ENCODE measurements at regions not wholly inside any gene's neighbourhood (a gene's known extent, or its start where the extent isn't known, plus 50 kb on each side); places are given as distances from the start of the nearest gene placed in this dataset.

DNA sequence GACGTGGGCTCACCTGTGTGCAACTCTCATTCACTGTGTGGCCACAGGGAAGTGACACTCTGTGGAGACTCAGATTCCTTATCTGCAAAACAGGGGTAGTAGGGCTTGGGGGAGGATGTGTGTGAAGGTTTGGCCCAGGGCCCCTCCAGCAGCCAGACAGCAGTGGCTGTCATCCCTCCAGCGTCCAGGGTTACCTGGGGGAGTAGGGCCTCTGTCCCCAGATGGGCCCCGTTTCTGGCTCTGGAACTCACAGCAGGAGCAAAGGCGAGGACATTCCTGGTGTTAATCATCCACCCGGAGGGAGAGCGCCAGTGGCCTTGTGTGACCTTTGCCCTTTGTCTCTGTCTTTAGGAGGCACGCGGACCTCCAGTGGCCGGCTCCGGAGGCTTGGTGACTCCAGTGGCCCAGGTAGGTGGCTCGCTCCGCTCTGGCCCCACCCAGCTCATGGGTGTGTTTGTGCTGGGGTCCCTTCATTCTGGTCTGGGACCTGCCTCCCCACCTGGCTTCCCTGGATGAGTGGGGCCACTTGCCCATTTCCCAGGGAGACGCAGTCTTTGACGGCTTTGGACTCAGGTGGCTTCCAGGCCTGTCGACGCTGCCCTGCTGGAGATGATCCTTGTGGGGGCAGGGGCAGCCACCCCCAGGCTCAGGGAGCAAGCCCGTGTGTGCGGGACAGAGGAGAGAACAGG is 166.2 kb downstream of the SEC14L1 start:
- TF ChIP-seq RAD21 (IDR thresholded peaks at IDR 0.05): peak in 1 of 2 donors; percentile 51
- TF ChIP-seq SP1 (IDR thresholded peaks at IDR 0.05): peak; percentile 91
- peak; percentile 85 to 88 for TF ChIP-seq HNF4A (conservative IDR thresholded peaks at IDR 0.05)
- TF ChIP-seq, protein P1, sequence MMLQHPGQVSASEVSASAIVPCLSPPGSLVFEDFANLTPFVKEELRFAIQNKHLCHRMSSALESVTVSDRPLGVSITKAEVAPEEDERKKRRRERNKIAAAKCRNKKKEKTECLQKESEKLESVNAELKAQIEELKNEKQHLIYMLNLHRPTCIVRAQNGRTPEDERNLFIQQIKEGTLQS (IDR thresholded peaks at IDR 0.05): no peak
- TF ChIP-seq, protein P2, sequence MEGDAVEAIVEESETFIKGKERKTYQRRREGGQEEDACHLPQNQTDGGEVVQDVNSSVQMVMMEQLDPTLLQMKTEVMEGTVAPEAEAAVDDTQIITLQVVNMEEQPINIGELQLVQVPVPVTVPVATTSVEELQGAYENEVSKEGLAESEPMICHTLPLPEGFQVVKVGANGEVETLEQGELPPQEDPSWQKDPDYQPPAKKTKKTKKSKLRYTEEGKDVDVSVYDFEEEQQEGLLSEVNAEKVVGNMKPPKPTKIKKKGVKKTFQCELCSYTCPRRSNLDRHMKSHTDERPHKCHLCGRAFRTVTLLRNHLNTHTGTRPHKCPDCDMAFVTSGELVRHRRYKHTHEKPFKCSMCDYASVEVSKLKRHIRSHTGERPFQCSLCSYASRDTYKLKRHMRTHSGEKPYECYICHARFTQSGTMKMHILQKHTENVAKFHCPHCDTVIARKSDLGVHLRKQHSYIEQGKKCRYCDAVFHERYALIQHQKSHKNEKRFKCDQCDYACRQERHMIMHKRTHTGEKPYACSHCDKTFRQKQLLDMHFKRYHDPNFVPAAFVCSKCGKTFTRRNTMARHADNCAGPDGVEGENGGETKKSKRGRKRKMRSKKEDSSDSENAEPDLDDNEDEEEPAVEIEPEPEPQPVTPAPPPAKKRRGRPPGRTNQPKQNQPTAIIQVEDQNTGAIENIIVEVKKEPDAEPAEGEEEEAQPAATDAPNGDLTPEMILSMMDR (IDR thresholded peaks at IDR 0.05; ENCODE audit: low read depth, low read length, missing input control): no peak
- peak; percentile 70 for TF ChIP-seq MAX (IDR thresholded peaks at IDR 0.05)
- no peak for TF ChIP-seq EGR1 (IDR thresholded peaks at IDR 0.05; ENCODE audit: low read depth in 2 of 2)
- TF ChIP-seq YY1 (IDR thresholded peaks at IDR 0.05): peak; percentile 68
- TF ChIP-seq, protein P3, sequence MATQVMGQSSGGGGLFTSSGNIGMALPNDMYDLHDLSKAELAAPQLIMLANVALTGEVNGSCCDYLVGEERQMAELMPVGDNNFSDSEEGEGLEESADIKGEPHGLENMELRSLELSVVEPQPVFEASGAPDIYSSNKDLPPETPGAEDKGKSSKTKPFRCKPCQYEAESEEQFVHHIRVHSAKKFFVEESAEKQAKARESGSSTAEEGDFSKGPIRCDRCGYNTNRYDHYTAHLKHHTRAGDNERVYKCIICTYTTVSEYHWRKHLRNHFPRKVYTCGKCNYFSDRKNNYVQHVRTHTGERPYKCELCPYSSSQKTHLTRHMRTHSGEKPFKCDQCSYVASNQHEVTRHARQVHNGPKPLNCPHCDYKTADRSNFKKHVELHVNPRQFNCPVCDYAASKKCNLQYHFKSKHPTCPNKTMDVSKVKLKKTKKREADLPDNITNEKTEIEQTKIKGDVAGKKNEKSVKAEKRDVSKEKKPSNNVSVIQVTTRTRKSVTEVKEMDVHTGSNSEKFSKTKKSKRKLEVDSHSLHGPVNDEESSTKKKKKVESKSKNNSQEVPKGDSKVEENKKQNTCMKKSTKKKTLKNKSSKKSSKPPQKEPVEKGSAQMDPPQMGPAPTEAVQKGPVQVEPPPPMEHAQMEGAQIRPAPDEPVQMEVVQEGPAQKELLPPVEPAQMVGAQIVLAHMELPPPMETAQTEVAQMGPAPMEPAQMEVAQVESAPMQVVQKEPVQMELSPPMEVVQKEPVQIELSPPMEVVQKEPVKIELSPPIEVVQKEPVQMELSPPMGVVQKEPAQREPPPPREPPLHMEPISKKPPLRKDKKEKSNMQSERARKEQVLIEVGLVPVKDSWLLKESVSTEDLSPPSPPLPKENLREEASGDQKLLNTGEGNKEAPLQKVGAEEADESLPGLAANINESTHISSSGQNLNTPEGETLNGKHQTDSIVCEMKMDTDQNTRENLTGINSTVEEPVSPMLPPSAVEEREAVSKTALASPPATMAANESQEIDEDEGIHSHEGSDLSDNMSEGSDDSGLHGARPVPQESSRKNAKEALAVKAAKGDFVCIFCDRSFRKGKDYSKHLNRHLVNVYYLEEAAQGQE (IDR thresholded peaks at IDR 0.05): peak; percentile 49
- no peak for TF ChIP-seq TAF1 (conservative IDR thresholded peaks at IDR 0.05)
- TF ChIP-seq GABPA (IDR thresholded peaks at IDR 0.05 in 1 of 2, conservative IDR thresholded peaks at IDR 0.05 in 1 of 2): no peak

Measured in liver (tissue), 3 donors.